ENCODE measurements at regions not wholly inside any gene's neighbourhood (a gene's known extent, or its start where the extent isn't known, plus 50 kb on each side); places are given as distances from the start of the nearest gene placed in this dataset.
"Not testable (repeated sequence)": the region's sequence is repeated elsewhere in the genome, so short reads cannot be mapped to it uniquely, and the experiment has no call there.

DNA sequence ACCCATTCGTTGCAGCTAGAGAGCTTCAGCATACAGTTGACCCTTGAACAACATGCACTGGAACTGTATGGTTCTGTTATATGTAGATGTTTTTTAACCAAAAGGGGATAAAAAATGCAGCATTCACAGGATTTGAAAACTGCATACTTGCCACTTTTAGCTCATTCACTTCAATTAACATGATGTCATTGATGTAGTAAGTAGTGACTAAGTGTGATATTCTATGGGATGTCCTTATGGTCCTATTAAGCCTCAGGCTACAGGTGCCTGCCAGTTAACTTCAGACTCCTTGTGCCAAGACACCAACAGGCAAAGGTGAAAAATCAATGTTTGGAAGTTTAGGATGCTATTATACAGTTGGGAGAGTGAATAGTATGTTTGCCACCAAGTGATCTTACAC lies 553.6 kb upstream of the NECTIN3 start:
- ATAC-seq (no peak), DNase-seq (ENCODE audit: low spot score) (no peak)
- intact Hi-C loops (cut with DNase I): no loop called here

DNA sequence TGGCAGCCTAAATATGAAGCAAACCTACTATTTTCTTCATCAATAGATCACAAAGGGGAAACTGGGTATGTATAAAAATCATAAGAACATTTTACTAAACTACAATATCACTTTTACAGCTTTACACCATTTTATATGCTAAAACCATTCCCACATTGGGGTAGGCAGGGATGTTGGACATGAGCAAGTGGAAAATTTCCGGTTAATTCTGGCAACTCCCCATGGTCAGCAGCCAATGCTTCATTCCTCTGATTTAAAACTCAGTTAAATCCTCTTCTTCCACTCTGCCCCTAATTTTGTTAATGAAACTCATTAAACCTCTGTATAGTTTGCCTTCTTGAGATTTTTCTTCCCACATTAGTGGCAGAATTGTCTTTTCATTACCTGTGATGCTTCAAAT lies 552.5 kb upstream of the NECTIN3 start:
- DNase-seq (ENCODE audit: low spot score) (no peak), ATAC-seq (no peak)
- intact Hi-C loops (cut with DNase I): no loop called here

DNA sequence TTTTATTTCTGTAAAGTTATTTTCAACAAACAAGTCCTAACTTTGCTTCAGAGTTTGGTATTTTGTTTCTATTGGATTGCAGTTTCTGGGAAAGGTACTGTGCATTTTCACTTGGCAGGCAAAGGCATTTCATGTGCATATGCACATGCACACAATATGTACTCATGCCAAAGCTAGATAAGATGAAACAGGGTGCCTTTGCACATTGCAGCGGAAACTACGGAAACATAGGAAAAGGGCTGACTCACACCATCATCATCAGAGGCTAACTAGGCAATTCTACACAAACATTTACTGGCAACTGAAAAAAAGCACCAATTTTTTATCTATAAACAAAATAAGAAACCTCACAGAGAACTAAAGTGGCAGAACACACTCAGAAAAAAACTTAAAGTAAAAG lies 550.6 kb upstream of the NECTIN3 start:
- DNase-seq (ENCODE audit: low spot score) (no peak), ATAC-seq (no peak)
- intact Hi-C loops (cut with DNase I): no loop called here

DNA sequence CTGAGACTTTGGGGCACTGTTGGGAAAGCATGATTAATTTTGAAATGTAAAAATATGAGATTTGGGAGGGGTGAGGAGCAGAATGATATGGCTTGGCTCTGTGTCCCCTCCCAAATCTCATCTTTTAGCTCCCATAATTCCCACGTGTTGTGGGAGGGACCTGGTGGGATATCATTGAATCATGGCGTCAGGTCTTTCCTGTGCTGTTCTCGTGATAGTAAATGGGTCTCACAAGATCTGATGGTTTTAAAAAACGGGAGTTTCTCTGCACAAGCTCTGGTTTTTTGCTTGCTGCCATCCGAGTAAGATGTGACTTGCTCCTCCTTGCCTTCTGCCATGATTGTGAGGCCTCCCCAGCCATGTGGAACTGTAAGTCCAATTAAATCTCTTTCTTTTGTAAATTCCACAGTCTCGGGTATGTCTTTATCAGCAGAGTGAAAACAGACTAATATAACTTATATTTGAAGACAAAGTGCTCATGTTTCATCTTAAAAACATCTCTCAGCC lies 546.0 kb upstream of the NECTIN3 start:
- ATAC-seq; intact Hi-C loops (cut with DNase I): not testable (repeated sequence)

DNA sequence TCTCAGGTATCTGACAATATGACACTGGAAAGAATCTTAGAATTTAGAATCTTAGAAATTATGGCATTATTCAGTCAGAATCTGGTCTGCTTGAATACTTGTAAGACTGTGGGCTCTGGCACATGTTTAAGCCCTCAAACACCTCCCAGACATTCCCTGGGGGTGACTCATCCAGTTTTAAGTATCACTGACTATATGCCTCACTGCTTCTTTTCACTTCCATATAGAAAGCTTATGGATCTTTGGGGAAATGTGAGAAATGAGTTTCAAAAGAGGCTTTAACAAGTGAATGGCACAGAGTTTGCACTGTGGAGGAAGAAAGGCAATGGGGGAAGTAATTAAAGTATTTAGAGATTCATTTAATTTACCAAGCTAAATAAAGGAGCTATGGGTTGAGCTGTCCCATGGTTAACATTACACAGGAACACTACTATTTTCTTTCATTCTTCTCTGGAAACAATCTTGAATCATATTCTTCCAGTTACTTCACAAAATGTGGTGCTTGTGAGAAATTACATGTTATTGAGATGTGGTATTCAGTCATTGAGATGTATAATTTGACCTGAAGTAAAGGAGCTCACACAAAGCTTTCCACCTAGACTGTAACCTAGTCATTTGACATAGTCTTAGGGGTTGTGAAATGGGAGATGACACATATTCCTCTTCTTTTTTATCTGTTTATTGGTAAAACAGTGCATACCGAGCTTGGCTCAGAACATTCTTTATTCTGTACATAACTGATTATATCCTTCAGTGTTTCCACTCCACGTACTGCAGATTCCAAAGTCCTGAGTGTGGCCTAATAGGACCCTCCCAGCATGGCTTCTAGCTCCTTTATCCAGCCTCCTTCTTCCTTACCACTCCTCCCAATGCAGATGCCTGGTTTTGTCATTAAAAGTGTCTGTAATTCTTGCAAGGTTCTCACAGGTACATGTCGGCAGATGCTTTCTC lies 544.6 kb upstream of the NECTIN3 start:
- ATAC-seq (no peak), DNase-seq (ENCODE audit: low spot score) (no peak)
- intact Hi-C loops (cut with DNase I): no loop called here

More for the DNA sequence above, 546.0 kb upstream of the NECTIN3 start:
- not testable (repeated sequence) for DNase-seq (ENCODE audit: low spot score)

DNA sequence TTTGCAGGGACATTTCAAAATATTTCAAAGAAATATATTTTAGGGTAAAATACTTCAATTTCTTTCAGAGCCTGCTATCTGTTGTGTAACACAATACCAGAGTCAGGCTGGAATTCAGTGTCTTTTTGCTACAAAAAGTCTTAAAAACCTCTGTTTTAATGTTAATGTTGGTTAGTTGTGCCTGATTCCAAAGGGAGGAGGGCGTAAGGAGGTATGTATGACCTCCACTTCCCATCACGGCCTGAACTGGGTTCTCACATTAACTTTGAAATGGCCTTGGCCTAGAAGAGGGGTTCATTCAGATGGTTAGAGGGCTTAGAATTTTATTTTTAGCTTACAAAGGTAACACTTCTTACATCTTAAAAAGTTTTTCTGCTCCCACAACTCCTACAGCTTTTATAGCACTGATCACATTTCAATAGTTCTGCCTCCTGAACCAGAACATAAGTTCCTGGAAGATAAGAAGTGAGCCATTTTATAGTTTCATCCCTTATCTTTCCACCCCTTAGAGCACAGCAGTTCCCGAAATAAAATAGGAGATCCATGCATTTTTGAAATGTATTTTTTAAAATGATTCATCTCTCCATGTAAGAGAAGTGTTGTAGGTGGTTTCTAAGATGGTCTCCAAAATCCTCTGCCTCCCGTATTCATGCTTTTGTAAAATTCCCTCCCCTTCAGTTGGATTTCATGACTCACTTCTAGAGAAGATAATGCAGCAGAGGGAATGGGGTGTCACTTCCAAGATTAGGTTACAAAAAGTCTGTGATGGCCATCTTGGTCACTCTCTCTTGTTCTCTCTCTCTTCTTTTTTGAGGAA lies 543.1 kb upstream of the NECTIN3 start:
- intact Hi-C loops (cut with DNase I): no loop called here
- no peak for ATAC-seq
- DNase-seq (ENCODE audit: low spot score): no peak

DNA sequence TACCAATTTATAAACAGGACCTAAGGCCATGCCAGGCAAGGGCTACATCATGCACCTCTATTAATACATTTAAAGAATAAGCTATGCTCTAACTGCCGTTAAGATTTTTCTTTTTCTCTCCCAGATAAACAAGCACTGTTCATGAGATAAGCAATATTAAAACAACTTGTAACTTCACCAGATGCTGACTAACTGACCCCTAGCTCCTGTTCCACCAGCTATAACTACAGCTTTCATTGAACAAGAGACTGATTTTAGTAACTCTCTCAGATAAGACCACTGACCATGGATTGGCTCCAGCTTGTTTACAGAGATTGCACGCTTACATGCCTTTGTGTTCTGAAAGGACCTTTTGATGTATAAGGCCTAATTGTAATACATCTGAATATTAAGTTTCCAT lies 540.7 kb upstream of the NECTIN3 start:
- intact Hi-C loops (cut with DNase I): no loop called here
- DNase-seq (ENCODE audit: low spot score) (no peak), ATAC-seq (no peak)

DNA sequence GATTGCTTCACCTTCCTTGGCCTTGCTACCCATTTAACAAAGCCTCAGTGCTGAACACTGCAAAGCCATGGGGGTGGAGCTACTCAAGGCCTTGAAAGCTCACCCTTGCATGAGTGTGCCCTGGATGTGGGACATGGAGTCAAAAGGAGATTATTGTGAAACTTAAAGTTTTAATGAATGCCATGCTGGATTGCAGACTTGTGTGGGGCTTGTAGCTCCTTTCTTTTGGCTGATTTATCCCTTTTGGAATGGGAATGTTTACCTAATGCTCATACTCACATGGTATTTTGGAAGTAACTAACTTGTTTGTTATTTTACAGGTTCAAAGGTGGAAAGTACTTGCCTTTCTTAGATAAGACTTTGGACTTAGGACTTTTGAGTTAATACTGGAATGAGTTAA lies 538.5 kb upstream of the NECTIN3 start:
- DNase-seq (ENCODE audit: low spot score) (no peak), ATAC-seq (no peak)
- intact Hi-C loops (cut with DNase I): no loop called here

DNA sequence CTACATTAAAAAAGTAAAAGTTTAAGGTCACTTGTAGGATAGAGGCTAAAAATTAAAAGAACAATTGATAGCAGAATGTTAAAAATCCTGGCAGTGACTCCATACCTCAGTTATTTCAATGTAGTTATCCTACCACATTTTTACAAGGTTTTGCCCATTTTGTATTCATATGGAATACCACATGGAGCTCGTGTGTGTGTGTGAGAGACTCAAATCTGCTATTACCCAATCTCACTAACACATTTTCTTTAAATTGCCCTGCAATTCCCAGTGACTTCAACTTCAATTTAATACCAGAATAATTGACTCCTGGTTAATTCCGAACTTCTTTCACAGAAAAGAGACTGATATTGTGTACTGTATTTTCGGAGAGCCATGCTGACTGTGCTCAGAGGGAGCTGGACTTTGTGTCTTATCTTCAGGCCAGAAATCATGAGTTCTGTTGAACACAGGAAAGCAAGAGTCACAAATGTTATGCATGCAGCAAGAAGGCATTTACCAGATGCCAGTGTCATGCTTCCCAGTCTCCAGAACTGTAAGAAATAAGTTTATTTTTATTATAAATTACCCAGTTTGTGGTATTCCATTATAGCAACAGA lies 529.0 kb upstream of the NECTIN3 start:
- no peak for DNase-seq (ENCODE audit: low spot score)
- intact Hi-C loops (cut with DNase I): no loop called here
- no peak for ATAC-seq

DNA sequence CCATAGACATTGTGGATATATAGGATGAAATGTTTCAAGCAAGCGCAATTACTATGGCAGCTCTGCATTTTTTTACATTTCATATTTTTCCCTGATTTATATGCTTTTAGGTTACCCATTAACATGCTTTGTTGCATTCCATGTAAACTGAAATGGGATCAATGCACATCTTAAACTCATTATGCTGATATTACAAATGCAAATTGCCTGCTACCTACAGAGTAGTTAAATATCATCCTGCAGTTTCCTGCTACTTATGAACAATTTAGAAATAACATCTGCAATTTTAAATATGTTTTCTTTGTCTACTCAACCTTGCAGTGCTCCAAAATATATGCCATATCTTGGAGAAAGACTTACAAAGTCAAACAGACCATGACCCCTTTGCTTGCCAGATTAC lies 526.9 kb upstream of the NECTIN3 start:
- intact Hi-C loops (cut with DNase I): no loop called here
- DNase-seq (ENCODE audit: low spot score): no peak
- ATAC-seq: no peak

DNA sequence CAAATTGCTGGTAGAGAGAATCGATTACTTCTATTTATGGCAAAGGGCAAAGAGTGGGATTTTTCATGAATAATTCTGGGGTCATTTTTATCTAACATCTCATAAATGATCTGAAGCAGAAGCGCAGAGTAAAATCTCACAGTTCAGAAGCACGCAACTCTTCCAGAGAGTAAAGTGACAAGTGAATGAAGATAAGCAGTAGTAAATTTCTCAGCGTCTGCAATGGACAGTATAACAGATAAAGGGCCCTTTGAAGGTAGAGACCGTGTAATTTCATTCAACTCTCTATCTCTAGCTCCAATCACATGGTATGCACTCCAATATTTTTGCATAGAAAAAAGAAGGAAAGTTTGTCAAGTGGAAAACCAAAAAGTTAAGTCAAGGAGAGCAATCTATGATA lies 521.1 kb upstream of the NECTIN3 start:
- intact Hi-C loops (cut with DNase I): no loop called here
- no peak for ATAC-seq

DNA sequence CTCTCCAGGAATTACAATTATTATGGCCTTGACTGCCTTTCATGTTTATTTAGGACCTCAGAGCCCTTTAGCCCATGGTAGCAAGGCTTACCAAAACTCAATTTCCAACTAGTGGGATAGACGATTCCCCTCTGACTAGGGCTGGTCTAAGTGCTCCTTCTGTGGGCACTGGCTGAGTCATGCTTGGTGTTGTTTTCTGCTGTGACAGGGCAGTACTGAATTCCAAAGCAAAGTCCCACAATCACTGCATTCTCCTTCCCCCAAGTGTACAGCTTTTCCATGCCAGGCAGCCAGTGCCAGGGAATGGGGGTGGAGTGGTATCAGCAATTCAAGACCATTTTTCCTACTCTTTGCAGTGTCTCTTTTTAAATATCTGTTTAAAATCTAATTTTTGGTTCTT lies 509.0 kb upstream of the NECTIN3 start:
- intact Hi-C loops (cut with DNase I): no loop called here
- ATAC-seq (no peak), DNase-seq (ENCODE audit: low spot score) (no peak)

More for the DNA sequence above, 521.1 kb upstream of the NECTIN3 start:
- DNase-seq (ENCODE audit: low spot score): no peak

DNA sequence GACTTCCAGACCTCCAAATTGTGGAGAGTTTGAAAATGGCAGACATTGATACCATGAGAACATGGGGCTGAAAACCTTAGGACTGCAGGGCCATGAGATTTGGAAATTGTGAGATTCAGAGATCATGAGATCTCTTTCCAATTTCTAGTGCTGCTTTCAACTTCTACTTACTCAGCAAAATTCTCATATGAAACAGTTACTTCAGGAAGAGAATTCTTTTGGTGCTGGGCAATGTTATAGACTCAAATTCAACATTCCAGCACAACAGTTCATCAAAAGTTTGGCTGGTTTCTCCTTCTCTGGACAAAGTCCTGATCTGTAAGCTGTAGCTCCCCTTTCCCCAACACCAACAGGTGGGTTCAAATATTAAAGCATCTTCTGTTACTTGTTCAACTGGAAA lies 506.9 kb upstream of the NECTIN3 start:
- no peak for ATAC-seq
- DNase-seq (ENCODE audit: low spot score): no peak
- intact Hi-C loops (cut with DNase I): no loop called here

DNA sequence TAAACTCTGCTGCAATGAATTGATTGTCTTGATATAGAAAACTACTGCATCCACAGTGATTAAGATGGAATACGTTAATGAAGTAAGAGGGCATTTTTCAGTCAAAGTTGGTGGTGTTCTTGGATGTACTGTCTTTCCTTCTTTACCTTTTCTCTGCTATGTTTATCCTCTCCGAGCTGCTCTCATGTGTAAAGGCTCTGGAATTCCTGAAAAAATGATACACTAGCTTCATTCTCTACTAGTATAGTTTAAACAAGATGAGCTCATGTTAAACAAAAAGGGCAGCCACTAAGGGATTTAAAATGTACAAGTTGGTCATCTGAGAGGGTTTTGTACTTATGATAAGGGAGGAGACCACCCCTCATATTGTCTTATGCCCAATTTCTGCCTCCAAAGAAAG lies 504.6 kb upstream of the NECTIN3 start:
- ATAC-seq (no peak), DNase-seq (ENCODE audit: low spot score) (no peak)
- intact Hi-C loops (cut with DNase I): no loop called here

DNA sequence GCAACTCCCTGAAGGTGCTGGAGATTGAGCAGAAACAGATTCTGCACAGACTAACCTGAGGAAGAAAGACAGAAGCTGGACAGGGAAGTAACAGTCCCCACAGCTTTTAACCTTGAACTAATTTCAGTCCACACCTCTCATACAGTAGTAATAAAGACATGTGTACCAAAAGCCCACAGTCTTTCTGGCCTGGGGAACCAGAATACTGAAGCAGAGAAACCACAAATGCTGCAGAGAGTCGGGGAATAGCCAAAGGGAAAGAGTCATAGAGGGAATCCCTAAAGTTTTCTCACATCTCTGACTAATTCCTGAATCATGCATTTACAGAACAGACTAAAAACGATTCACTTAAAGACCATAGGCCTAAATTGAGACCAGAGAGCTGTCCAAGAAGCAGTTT lies 503.4 kb upstream of the NECTIN3 start:
- DNase-seq (ENCODE audit: low spot score) (no peak), ATAC-seq (no peak)
- intact Hi-C loops (cut with DNase I): no loop called here

DNA sequence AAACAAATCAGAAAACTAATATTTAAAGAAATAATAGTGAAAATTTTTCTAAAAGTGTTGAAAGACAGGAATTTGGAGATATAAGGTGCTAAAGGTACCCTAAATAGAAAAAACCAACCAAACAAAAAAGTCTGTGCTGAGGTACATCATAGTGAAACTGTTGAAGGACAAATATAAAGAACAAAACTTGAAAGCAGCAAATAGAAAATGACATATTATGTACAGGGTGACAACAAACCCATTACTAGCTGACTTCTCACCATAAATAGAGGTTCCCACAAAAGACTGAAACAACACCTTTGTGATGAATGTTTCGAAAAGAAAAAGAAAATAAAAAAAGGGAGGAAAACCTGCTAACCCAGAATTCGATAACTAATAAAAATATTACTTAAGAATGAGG lies 502.5 kb upstream of the NECTIN3 start:
- ATAC-seq: no peak
- DNase-seq (ENCODE audit: low spot score): no peak
- intact Hi-C loops (cut with DNase I): no loop called here

DNA sequence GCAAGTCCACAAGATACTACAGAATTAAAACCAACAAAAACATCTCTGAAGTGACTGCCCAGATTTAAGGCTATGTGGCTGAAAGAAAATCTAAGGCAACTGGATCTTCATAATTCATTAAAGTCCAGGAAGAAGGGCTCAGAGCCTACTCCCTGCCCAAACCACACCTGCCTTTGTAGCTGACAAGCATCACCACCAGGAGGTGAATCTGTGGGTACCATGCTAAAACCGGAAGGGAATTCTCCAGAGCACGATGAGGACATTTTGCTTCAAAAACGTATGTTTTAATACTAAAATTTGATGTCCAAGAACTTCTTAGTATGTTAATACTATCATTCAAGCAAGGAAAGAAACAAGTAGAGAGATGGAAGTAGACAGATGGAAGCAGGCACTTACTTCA lies 495.9 kb upstream of the NECTIN3 start:
- ATAC-seq: no peak
- intact Hi-C loops (cut with DNase I): no loop called here
- no peak for DNase-seq (ENCODE audit: low spot score)

DNA sequence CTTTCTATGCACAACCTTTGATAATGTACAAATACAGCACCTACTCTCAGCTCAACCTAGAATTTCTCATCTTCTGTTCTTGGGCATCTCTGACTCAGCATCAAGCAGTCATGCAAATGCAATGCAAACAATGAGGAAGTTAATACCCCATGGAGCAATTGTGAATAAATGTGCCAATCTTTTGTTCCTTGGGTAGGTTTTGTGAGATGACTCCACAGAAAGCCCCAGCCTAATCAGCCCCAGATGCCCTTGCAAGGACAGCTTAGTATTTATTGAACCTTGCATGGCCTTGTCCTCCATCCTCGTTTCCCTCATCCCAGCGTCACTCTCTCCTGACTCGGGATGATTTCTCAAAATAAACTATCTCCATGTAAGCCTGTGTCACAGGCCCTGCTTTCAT lies 494.7 kb upstream of the NECTIN3 start:
- ATAC-seq: no peak
- no peak for DNase-seq (ENCODE audit: low spot score)
- intact Hi-C loops (cut with DNase I): no loop called here

DNA sequence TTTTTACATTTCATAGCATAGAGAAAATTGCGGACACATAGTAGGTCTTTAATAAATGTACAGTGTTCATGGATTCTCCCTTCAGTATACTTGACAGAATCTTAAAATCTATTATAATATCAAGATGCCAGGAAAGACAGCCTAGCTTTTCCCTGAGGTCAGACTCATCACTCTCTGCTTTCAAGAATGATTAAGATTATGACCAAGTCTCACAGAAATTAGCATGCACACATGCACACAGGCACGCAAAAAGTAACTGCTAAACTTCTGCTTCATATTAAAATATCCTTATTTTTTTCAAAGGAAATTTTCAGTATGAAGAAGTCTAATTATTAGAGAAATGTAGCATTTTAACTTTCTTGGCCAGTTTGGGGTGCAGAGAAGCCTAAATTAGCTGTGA lies 493.8 kb upstream of the NECTIN3 start:
- ATAC-seq (no peak), DNase-seq (ENCODE audit: low spot score) (no peak)
- intact Hi-C loops (cut with DNase I): no loop called here
